GM18502 (cell line): ENCODE measurements at regions not wholly inside any gene's neighbourhood (a gene's known extent, or its start where the extent isn't known, plus 50 kb on each side); places are given as distances from the start of the nearest gene placed in this dataset.
"Not testable (repeated sequence)": the region's sequence is repeated elsewhere in the genome, so short reads cannot be mapped to it uniquely, and the experiment has no call there.

Experiments used
- ATAC-seq: cut with Tn5 transposase; IDR thresholded peaks from one replicate; pipeline ENCODE4 v1.9.1; 2021; ENCODE audit warnings: mild to moderate bottlenecking; ENCODE audit not compliant: unreplicated experiment, poor library complexity

DNA sequence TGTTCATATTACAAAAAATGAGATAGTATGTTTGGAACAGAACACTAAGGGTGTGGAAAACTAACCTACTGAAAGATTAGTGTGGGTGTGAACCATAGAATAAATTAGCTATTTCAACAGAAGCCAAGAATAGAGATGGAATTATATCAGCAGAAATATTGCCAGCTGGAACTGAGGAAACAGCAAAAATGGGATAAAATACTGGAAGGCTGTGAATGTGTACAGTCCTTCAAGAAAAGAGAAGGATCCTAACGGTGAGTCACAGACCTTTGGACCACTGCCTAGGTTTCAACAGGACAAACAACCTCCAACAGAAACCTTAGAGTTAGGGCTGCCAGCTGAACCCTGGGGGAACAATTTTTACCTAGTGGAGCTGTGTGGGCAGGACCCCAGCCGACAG is 395.0 kb downstream of the ZWINT start:
- no peak for ATAC-seq

- ATAC-seq = no peak
Measured at GRCh38 chr10:55943403-55943802, 417.7 kb downstream of the ZWINT start.

- no peak for ATAC-seq
Measured at GRCh38 chr10:55929291-55929690, 431.8 kb downstream of the ZWINT start.

DNA sequence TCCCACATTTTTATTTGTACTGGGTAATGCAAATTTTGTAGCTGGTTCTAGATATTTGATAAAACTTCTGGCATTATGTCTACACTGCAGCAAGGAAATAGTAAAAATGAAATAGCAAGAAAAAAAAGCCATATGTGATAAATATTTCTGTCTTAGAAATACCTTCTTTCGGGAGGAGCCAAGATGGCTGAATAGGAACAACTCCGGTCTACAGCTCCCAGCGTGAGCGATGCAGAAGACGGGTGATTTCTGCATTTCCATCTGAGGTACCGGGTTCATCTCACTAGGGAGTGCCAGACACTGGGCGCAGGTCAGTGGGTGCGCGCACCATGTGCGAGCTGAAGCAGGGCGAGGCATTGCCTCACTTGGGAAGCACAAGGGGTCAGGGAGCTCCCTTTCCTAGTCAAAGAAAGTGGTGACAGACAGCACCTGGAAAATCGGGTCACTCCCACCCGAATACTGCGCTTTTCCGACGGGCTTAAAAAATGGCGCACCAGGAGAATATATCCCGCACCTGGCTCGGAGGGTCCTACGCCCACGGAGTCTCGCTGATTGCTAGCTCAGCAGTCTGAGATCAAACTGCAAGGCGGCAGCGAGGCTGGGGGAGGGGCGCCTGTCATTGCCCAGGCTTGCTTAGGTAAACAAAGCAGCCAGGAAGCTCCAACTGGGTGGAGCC is 461.4 kb downstream of the ZWINT start:
- ATAC-seq = not testable (repeated sequence)

DNA sequence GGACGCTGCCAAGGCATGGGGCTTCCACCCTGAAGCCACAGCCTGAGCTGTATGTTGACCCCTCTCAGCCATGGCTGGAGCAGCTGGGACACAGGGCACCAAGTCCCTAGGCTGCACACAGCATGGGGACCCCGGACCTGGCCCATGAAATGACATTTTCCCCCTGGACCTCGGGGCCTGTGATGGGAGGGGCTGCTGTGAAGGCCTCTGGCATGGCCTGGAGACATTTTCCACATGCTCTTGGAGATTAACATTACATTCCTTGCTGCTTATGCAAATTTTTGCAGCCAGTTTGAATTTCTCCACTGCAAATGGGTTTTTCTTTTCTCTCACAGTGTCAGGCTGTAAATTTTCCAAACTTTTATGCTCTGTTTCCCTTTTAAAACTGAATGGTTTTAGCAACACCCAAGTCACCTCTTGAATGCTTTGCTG is 463.6 kb downstream of the ZWINT start:
- no peak for ATAC-seq

DNA sequence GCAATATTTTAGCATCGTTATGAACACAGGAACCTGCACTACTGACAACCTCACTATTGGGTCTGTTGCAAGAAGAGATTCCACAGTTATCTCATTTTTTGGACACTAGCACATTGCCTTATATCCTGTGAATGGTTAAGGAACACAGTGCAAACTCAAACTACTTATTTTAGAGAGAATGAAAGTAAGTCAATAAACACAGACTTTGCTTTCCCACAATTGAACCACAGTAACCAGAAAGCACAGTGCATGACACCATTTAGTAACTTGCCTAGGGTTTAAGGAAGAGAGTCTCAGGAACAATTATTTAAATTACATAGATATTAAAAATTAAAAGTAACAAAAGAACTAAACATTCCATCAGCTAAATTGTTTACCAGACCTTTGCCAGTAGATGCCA is 468.8 kb downstream of the ZWINT start:
- no peak for ATAC-seq

- ATAC-seq = no peak
Measured at GRCh38 chr10:55881588-55881987, 479.5 kb downstream of the ZWINT start.

DNA sequence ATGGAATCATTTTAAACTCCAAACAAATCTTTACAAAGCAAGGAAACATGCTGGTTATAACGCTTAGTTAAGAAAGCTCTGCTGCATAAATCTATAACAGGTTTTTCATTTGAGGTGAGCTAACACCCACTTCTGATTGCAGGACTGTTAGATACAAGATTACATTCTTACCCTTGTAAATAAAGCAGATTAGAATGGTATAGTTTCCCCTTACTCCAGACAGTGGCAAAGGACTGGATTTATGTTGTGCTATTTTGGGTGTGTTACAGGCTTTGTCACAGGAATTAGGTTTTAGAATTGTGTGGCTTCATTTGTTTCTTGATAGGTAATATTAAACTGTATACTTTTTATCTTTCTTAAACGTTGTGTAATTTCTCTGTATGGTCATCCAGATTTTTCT is 487.6 kb downstream of the ZWINT start:
- ATAC-seq = no peak

- ATAC-seq = no peak
Measured at GRCh38 chr10:55870186-55870585, 490.9 kb downstream of the ZWINT start.

- ATAC-seq = no peak
Measured at GRCh38 chr10:55867848-55868247, 493.2 kb downstream of the ZWINT start.

- ATAC-seq = no peak
Measured at GRCh38 chr10:55858730-55859129, 502.3 kb downstream of the ZWINT start.

GRCh38 chr10:55852900-55853299 is 508.2 kb downstream of the ZWINT start:
- ATAC-seq = no peak

GRCh38 chr10:55837273-55837672 is 523.8 kb downstream of the ZWINT start:
- no peak for ATAC-seq

DNA sequence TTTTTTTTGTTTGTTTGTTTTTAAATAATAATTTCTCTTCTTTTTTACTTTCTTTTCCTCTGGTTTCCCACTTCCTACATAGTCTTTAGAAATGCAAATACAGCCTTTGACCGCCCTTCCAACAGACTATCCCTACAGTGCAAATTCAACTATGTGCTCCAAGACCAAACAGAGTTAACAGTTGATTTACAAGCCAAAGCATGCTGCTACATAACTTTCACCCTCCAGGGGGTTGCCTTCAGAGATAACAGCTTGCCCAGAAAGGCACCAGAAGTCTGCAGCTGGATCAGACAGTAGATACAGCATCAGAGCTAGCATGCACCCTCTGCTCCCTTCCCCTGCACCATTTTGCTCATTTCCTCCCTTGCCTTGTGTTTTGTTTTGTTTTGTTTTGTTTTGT is 539.0 kb downstream of the ZWINT start:
- ATAC-seq = no peak

GRCh38 chr10:55820478-55820877 is 540.6 kb downstream of the ZWINT start:
- ATAC-seq = no peak

GRCh38 chr10:55820071-55820470 is 541.0 kb downstream of the ZWINT start:
- no peak for ATAC-seq

GRCh38 chr10:55813451-55814170 is 547.4 kb downstream of the ZWINT start:
- no peak for ATAC-seq

GRCh38 chr10:55803055-55803454 is 558.0 kb downstream of the ZWINT start:
- ATAC-seq = no peak

DNA sequence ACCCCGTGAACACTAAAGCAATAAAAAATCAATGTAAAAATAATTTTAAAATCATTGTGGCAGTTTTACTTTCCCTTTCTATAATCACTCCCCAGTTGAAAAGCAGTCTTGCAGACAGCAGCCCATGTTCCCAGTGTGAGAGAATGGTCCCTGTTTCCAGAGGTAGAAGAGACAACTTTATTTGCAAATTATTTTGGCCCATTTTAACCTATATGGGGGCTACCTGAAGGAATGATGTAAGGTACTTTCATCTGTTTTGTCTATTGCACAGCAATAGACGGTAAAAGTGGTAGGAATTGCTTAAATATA is 559.8 kb downstream of the ZWINT start:
- ATAC-seq = no peak

DNA sequence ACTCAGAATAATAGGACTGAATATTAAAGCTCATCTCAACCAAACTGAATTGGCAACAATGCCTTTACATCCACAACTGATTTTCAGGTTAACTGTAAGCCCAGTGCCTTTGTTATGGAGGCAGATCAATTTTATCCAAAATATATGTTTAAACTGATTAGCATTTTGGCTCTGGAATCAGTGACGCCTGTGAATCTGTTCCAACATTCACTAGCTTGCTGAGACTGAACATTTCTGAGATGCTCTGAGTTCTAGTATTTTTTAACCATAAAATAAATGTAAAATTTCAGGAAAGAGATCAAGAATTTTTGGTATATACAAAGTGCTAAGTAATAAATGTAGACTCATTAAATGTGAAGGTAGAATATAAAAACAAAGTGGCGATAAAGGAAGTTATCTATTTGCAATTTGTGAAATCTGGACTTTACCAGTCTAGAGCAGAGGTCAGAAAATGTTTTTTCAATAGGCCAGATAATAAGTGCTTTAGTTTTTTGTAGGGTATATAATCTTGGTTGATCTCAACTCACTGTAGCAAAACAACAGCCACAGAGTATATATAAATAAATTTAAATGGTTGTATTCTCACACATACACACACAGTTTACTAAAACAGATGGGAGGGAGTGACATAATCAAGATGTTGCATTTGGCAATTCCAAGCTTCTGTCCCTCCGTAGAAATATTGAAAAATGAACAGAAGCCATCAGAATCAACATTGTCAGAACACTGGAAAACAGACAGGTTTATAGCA is 560.3 kb downstream of the ZWINT start:
- no peak for ATAC-seq

- no peak for ATAC-seq
Measured at GRCh38 chr10:55793024-55793423, 568.0 kb downstream of the ZWINT start.
